Left lung (tissue), 4 donors: ENCODE measurements at regions not wholly inside any gene's neighbourhood (a gene's known extent, or its start where the extent isn't known, plus 50 kb on each side); places are given as distances from the start of the nearest gene placed in this dataset.

ENCODE experiments used
- ATAC-seq: fragments of 200-7000 bp; cut with Tn5 transposase; one replicate; pipeline ENCODE4 v1.9.1; 2020; ENCODE audit warnings: moderate library complexity
- DNase-seq, 4 donors: peaks; one replicate each; pipeline ENCODE4 v3.0.0-alpha.2; 2013 to 2020
- H3K27ac ChIP-seq, 2 donors: fragments of 200-600 bp; sonication (generic) in 1 of 2; one replicate each; pipeline versions ENCODE4 v1.5.0 to v1.8.0; 2020 to 2021
- H3K27me3 ChIP-seq, 2 donors: fragments of 200-600 bp; sonication (generic) in 1 of 2; one replicate each; pipeline versions ENCODE4 v1.5.0 to v1.8.0; 2020 to 2021
- H3K36me3 ChIP-seq, 2 donors: fragments of 200-600 bp; sonication (generic) in 1 of 2; one replicate each; pipeline versions ENCODE4 v1.5.0 to v1.8.0; 2020 to 2021
- H3K4me1 ChIP-seq, 2 donors: fragments of 200-600 bp; one replicate each; pipeline ENCODE4 v1.8.0; 2021
- H3K4me3 ChIP-seq, 2 donors: fragments of 200-600 bp; sonication (generic) in 1 of 2; one replicate each; pipeline versions ENCODE4 v1.5.0 to v1.8.0; 2020 to 2021; ENCODE audit warnings: mild to moderate bottlenecking in 1 of 2
- H3K9me3 ChIP-seq, 2 donors: fragments of 200-600 bp; sonication (generic) in 1 of 2; one replicate each; pipeline versions ENCODE4 v1.5.0 to v1.8.0; 2020 to 2021
- intact Hi-C, 2 donors: fragments of 100-400 bp; cut with DNase I; formaldehyde crosslinking; loops; one replicate each; pipeline versions ENCODE4 v1.11.2 to v1.14.2; 2022
- TF ChIP-seq, protein P1 (sequence below), 2 donors: fragments of 200-600 bp; sonication (generic) in 1 of 2; IDR thresholded peaks; one replicate each; pipeline versions ENCODE4 v1.5.0 to v1.8.0; 2021; ENCODE audit warnings: antibody characterized with exemption in 2 of 2
- donor health status: DM: no; HTN: yes; CAD: no.
- donor health status: DM: no; HTN: no; CAD: no.

DNA sequence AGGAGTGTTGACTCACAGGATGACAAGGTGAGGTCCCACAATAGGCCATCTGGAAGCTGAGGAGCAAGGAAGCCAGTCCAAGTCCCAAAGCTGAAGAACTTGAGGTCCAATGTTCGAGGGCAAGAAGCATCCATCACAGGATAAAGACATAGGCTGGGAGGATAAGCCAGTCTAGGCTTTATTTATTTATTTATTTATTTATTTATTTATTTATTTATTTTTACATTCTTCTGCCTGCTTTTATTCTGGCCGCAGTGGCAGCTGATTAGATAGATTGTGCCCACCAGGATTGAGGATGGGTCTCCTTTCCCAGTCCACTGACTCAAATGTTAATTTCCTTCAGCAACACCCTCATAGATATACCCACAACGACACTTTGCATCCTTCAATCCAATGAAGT lies 472.2 kb upstream of the DPPA4 start:
- Histone ChIP-seq H3K4me3 (no peak overlapping the region), H3K4me1 (peaks cover 0 to 4% of the 10 kb centered on the region in 2 donors), H3K9me3 (no peaks in the 10 kb centered on the region), H3K27me3 (no peaks in the 10 kb centered on the region), H3K27ac (no peak overlapping the region), H3K36me3 (no peaks in the 10 kb centered on the region)
- intact Hi-C loops, result no loop called here
- TF ChIP-seq, protein P1, sequence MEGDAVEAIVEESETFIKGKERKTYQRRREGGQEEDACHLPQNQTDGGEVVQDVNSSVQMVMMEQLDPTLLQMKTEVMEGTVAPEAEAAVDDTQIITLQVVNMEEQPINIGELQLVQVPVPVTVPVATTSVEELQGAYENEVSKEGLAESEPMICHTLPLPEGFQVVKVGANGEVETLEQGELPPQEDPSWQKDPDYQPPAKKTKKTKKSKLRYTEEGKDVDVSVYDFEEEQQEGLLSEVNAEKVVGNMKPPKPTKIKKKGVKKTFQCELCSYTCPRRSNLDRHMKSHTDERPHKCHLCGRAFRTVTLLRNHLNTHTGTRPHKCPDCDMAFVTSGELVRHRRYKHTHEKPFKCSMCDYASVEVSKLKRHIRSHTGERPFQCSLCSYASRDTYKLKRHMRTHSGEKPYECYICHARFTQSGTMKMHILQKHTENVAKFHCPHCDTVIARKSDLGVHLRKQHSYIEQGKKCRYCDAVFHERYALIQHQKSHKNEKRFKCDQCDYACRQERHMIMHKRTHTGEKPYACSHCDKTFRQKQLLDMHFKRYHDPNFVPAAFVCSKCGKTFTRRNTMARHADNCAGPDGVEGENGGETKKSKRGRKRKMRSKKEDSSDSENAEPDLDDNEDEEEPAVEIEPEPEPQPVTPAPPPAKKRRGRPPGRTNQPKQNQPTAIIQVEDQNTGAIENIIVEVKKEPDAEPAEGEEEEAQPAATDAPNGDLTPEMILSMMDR (IDR thresholded peaks at IDR 0.05), result no peak
- DNase-seq (no peak), ATAC-seq (no peak)

DNA sequence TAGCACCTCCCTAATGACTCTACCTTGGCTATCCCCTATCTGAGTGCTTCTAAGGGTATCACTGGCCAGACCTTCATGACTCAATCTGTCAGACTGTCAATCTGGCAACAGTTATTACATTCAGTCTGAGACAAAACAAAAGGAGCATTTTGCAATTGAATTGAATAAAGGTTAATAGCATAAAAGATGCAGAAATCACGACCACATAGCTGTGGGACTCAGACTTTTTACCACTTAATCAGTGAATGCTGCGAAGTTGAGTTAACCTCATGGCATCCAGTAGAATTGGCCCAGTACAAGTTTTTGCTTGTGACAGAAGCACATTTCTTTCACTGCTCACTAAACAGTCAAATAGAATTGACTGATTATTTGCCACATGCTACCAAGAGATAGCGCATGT lies 480.7 kb upstream of the DPPA4 start:
- Histone ChIP-seq H3K27ac (no peak overlapping the region), H3K36me3 (no peaks in the 10 kb centered on the region), H3K4me1 (no peaks in the 10 kb centered on the region), H3K4me3 (no peak overlapping the region), H3K9me3 (peaks cover 0 to 3% of the 10 kb centered on the region in 2 donors), H3K27me3 (no peaks in the 10 kb centered on the region)
- intact Hi-C loops, result no loop called here
- DNase-seq (no peak), ATAC-seq (no peak)
- TF ChIP-seq, protein P1 (IDR thresholded peaks at IDR 0.05), result no peak

DNA sequence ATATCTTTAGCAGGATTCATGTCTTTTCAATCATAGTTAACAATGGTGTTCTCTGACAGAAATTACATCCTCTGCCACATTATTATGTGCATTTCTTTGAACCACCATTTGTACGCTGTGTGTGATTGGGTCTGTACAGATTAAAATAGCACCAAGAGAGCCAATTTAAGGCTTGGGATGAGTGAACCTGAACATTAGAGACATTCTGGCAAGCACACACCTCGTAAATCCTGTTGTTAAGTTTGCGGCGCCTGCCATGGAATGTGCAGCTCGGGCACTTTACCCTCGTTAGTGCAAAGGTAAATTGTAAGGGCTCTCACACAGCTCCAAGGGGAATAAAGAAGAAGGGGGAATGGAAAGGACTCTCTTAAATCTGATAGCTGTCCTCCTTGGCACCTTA lies 482.4 kb upstream of the DPPA4 start:
- H3K4me1 ChIP-seq, result no peaks in the 10 kb centered on the region
- intact Hi-C loops, result no loop called here
- H3K27me3 ChIP-seq, result no peaks in the 10 kb centered on the region
- H3K9me3 ChIP-seq, result peaks cover 0 to 3% of the 10 kb centered on the region in 2 donors
- no peak overlapping the region for H3K27ac ChIP-seq
- DNase-seq, result no peak
- TF ChIP-seq, protein P1 (IDR thresholded peaks at IDR 0.05), result no peak
- peak; percentile 33 for ATAC-seq
- H3K4me3 ChIP-seq, result no peak overlapping the region
- H3K36me3 ChIP-seq, result no peaks in the 10 kb centered on the region

DNA sequence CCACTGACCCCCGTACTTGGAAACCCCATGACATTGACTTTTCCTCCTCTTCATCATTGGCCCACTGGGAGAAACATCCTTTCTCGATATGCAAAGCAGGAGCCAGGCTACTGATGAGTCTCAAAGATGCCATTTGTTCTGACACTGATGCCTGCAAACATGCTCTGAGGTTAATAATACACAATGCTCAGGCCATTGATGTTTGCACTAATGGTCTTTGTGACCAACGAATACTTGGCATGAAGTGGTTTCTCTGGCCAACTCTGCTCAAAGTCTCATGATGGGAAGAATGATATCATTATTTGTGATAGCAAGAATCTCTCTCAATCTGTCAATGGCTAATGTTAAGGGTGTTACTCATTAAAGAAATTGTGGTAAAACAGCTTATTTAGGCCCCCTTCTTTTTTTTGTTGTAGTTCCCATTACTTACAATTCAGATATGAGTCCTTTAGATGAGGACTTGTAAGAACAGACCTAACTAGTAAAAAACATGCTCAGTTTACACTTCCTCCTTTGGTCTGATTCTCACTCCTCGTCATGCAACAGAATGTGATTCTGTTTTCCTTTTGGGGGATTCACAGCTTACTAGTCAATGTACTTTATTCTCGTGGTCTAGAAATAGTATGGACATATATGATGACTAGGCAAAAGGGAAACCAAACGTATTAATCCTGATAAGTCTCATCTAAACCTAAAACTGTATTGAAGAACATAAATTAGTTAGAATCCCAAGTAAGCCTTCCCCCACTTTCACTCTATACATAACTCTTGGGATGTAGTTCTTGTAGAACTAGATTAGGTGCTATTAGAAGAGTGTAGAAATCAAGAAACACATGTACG lies 488.8 kb upstream of the DPPA4 start:
- H3K27me3 ChIP-seq, result no peaks in the 10 kb centered on the region
- no peaks in the 10 kb centered on the region for H3K4me1 ChIP-seq
- ATAC-seq, result no peak
- TF ChIP-seq, protein P1 (IDR thresholded peaks at IDR 0.05), result no peak
- H3K36me3 ChIP-seq, result no peaks in the 10 kb centered on the region
- DNase-seq, result no peak
- peaks cover 0 to 3% of the 10 kb centered on the region in 2 donors for H3K9me3 ChIP-seq
- H3K4me3 ChIP-seq, result no peak overlapping the region
- H3K27ac ChIP-seq, result no peak overlapping the region
- intact Hi-C loops, result no loop called here

DNA sequence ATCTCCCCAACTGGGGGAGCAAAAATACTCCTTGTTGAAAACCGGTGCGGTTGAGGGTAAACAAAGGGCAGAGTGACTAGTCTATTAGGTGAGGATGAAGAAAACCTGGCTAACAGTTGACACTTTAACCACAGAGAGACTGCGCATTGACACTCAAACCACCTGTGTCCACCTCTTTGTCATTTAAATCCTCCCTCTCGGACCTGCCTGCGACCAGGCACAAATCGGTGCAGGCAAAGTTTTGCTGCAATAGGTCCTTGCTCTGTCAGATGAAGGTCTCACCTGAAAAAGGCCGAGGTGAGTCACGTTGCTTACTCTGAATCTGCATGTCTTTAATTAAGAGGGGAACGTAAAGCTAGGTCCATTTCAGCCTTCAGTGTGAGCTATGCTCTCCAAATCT lies 494.1 kb upstream of the DPPA4 start:
- Histone ChIP-seq H3K27ac (no peak overlapping the region), H3K4me1 (no peaks in the 10 kb centered on the region), H3K36me3 (no peaks in the 10 kb centered on the region), H3K27me3 (no peaks in the 10 kb centered on the region), H3K4me3 (no peak overlapping the region), H3K9me3 (peaks cover 0 to 3% of the 10 kb centered on the region in 2 donors)
- intact Hi-C loops, result no loop called here
- ATAC-seq, result no peak
- TF ChIP-seq, protein P1 (IDR thresholded peaks at IDR 0.05), result no peak
- no peak for DNase-seq
